Mammary epithelial cell (primary cell): ENCODE measurements at regions not wholly inside any gene's neighbourhood (a gene's known extent, or its start where the extent isn't known, plus 50 kb on each side); places are given as distances from the start of the nearest gene placed in this dataset.

Source experiments
- CTCF ChIP-seq, 2 donors: IDR thresholded peaks in 1 of 2; conservative IDR thresholded peaks in 1 of 2; 2 replicates each; pipeline ENCODE4 v1.5.1; 2011 to 2012; ENCODE audit warnings: inconsistent platforms in 2 of 2, low read length in 2 of 2, mild to moderate bottlenecking in 2 of 2, control low read depth in 1 of 2, low read depth in 1 of 2; ENCODE audit not compliant: insufficient read depth in 1 of 2; ENCODE audit errors: extremely low read depth in 1 of 2
- EZH2 ChIP-seq: IDR thresholded peaks from 2 replicates; pipeline ENCODE4 v1.6.1; 2012; ENCODE audit warnings: low read length, inconsistent platforms, borderline replicate concordance

GRCh38 chr14:42130815-42131214 is 524.1 kb downstream of the LRFN5 start:
- TF ChIP-seq CTCF (conservative IDR thresholded peaks at IDR 0.05 in 1 of 2, IDR thresholded peaks at IDR 0.05 in 1 of 2; ENCODE audit: extremely low read depth in 1 of 2, insufficient read depth in 1 of 2, low read depth in 1 of 2, low read length in 2 of 2) (no peak), EZH2 (no peak)
